Gastroesophageal sphincter (tissue), 4 donors: ENCODE measurements at regions not wholly inside any gene's neighbourhood (a gene's known extent, or its start where the extent isn't known, plus 50 kb on each side); places are given as distances from the start of the nearest gene placed in this dataset.
A peak's percentile ranks its signal among the peaks of the same experiment; 100 is the strongest.

Experiments
- ATAC-seq: fragments of 150-250 bp; one replicate; pipeline ENCODE4 v1.9.1; 2016; ENCODE audit warnings: mild to moderate bottlenecking, moderate library complexity
- H3K27ac ChIP-seq, 4 donors: fragments of 200-600 bp; sonication (generic) in 3 of 4; 1 replicate in 3 of 4; 2 replicates in 1 of 4; pipeline ENCODE4 v1.5.1; 2016 to 2019
- H3K27me3 ChIP-seq: fragments of 200-600 bp; sonication (generic); one replicate; pipeline ENCODE4 v1.5.1; 2019
- H3K36me3 ChIP-seq, 2 donors: fragments of 200-600 bp; sonication (generic); one replicate each; pipeline ENCODE4 v1.5.1; 2019; ENCODE audit warnings: control low read depth in 1 of 2
- H3K4me1 ChIP-seq, 3 donors: fragments of 200-600 bp; sonication (generic); 1 replicate in 2 of 3; 2 replicates in 1 of 3; pipeline ENCODE4 v1.5.1; 2016 to 2019; ENCODE audit warnings: control low read depth in 2 of 3
- H3K4me3 ChIP-seq, 2 donors: fragments of 200-600 bp; sonication (generic); one replicate each; pipeline ENCODE4 v1.5.1; 2019; ENCODE audit warnings: mild to moderate bottlenecking in 1 of 2, moderate library complexity in 1 of 2
- H3K9me3 ChIP-seq, 3 donors: fragments of 200-600 bp; sonication (generic); one replicate each; pipeline ENCODE4 v1.5.1; 2017 to 2019; ENCODE audit warnings: control low read depth in 2 of 3
- EP300 ChIP-seq: sonication (generic); formaldehyde crosslinking; IDR thresholded peaks from one replicate; pipeline ENCODE4 v1.6.1; 2017; ENCODE audit warnings: antibody characterized with exemption, mild to moderate bottlenecking
- POLR2A ChIP-seq, 2 donors: fragments of 450-650 bp; IDR thresholded peaks; one replicate each; pipeline ENCODE4 v1.6.1; 2017; ENCODE audit warnings: antibody characterized with exemption in 2 of 2, mild to moderate bottlenecking in 2 of 2, moderate library complexity in 1 of 2
- POLR2AphosphoS5 ChIP-seq: sonication (generic); formaldehyde crosslinking; IDR thresholded peaks from one replicate; pipeline ENCODE4 v1.6.1; 2017; ENCODE audit warnings: antibody characterized with exemption
- WGBS, 2 donors: methylation state at CpG; one replicate each; pipeline ENCODE4 v1.1.5; 2018; ENCODE audit warnings: low coverage in 1 of 2; 5-methylcytosine and 5-hydroxymethylcytosine counted together
- TF ChIP-seq, protein P1 (sequence below), 4 experiments: fragments of 200-600 bp in 2 of 4; fragments of 450-650 bp in 2 of 4; sonication (generic) in 1 of 4; IDR thresholded peaks; one replicate each; pipeline ENCODE4 v1.5.1; 2017 to 2019; ENCODE audit warnings: antibody characterized with exemption in 4 of 4, mild to moderate bottlenecking in 2 of 4, moderate library complexity in 2 of 4

DNA sequence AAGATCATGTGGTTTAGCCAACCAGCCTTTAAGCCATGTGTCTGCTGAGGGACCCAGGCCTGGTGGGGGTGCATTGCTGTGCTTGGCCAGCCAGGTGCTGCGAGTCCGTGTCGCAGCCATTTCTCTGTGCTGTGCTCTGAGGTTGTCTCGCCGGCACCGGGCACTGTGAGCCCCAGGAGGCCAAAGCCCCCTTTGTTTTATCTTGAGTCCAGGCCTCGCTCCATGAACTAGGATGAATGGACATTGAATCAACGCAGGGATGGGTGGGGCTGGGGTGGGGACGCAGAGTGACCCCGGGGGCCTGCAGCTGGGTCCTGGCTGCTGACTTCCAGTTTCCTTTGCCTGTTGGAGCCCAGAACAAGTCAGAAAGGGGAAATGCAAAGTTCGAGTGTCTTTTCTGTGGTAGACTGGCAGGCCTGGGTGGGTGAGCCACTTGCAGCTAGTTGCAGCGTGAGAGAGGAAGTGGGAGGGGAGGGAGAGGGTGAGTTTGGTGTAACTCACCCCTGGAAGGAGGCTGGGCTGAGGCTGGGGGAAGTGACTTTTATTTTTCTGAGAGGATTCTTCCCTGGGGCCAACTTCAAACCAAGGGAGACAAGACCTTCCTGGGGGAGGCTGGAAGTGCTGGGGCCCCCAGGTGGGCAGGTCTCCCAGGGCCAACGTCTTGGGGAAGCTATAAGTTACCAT, 324.7 kb downstream of the SEC14L1 start:
- 8 to 14% methylated on average over 2 to 5 of the region's 13 CpGs for WGBS, 2 donors
- TF ChIP-seq EP300 (no peak), POLR2AphosphoS5 (no peak), POLR2A (IDR thresholded peaks at IDR 0.05) (no peak)
- TF ChIP-seq, protein P1, sequence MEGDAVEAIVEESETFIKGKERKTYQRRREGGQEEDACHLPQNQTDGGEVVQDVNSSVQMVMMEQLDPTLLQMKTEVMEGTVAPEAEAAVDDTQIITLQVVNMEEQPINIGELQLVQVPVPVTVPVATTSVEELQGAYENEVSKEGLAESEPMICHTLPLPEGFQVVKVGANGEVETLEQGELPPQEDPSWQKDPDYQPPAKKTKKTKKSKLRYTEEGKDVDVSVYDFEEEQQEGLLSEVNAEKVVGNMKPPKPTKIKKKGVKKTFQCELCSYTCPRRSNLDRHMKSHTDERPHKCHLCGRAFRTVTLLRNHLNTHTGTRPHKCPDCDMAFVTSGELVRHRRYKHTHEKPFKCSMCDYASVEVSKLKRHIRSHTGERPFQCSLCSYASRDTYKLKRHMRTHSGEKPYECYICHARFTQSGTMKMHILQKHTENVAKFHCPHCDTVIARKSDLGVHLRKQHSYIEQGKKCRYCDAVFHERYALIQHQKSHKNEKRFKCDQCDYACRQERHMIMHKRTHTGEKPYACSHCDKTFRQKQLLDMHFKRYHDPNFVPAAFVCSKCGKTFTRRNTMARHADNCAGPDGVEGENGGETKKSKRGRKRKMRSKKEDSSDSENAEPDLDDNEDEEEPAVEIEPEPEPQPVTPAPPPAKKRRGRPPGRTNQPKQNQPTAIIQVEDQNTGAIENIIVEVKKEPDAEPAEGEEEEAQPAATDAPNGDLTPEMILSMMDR (IDR thresholded peaks at IDR 0.05) = no peak
- H3K27me3 ChIP-seq = no peaks in the 10 kb centered on the region
- peaks cover 0 to 8% of the 10 kb centered on the region in 2 donors for H3K36me3 ChIP-seq
- peaks cover 0 to 95% (median 38%) of the 10 kb centered on the region in 3 donors for H3K4me1 ChIP-seq
- no peaks in the 10 kb centered on the region for H3K9me3 ChIP-seq
- H3K27ac ChIP-seq = peak overlapping the region in 3 of 4 donors; percentile 53 to 66 (median 59)
- ATAC-seq = peak; percentile 67
- H3K4me3 ChIP-seq = no peak overlapping the region

DNA sequence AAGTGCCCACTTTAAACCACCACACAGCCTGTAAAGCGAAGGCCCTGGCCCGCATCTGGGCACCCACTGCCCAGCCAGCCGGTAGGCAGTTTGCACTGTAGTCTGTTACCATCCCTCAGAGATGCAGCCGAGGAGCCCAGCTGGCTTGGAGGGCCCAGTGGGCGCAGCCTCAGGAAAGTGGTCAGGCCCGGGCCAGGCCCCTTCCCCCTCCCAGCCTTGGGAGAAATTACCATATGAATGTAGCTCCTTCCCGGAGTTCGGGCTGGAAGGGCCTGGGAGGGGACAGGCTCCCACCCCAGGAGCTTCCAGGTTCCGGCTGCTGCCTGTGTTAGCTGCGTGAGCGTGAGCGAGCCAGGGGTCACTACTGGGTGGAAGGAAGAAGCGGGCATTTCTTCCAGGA, 325.4 kb downstream of the SEC14L1 start:
- WGBS, 2 donors = no CpG with 5 or more reads among the region's 13 CpGs
- TF ChIP-seq POLR2AphosphoS5 (no peak), EP300 (no peak), POLR2A (IDR thresholded peaks at IDR 0.05) (no peak)
- TF ChIP-seq, protein P1 (IDR thresholded peaks at IDR 0.05) = no peak
- Histone ChIP-seq H3K27ac (peak overlapping the region in 3 of 4 donors; percentile 53 to 66 (median 59)), H3K4me3 (no peak overlapping the region), H3K36me3 (peaks cover 0 to 8% of the 10 kb centered on the region in 2 donors), H3K4me1 (peaks cover 5 to 95% (median 44%) of the 10 kb centered on the region in 3 donors), H3K27me3 (no peaks in the 10 kb centered on the region), H3K9me3 (no peaks in the 10 kb centered on the region)
- no peak for ATAC-seq

DNA sequence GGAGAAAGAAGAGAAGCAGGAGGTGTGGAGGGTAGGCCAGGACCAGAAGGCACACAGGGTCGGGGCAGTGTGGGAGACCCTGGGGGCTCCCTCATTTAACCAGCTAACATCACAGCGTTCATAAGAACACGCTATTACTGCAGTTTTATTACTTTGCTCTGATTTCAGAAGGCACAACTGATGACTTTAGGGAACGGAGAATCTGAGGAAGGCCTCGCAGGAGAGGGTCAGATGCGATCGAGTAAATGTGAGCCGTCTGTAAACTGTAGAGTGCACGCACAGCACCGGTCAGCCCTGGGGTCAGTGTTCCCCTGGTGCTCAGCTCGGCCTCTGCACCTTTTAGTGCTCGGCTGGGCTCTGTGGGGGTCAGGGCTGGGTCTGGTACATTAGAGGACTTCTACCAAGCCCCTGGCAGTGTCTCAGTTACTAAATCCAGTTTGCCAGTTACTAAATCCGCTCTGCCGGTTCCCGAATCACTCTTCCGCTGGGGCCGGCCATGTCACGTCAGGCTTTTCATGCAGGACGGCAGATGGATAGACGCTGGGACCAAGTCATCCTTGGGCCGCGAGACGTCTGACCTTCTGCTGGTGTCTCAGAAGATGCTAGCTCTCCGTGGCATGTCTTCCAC, 325.9 kb downstream of the SEC14L1 start:
- Histone ChIP-seq H3K9me3 (no peaks in the 10 kb centered on the region), H3K4me1 (peaks cover 10 to 95% (median 50%) of the 10 kb centered on the region in 3 donors), H3K27ac (peak overlapping the region in 3 of 4 donors; percentile 53 to 66 (median 59)), H3K36me3 (peaks cover 0 to 8% of the 10 kb centered on the region in 2 donors), H3K4me3 (no peak overlapping the region), H3K27me3 (no peaks in the 10 kb centered on the region)
- TF ChIP-seq POLR2A (IDR thresholded peaks at IDR 0.05) (no peak), EP300 (no peak), POLR2AphosphoS5 (no peak)
- TF ChIP-seq, protein P1 (IDR thresholded peaks at IDR 0.05) = no peak
- no peak for ATAC-seq
- WGBS, 2 donors = 69 to 72% methylated on average over 14 to 16 of the region's 24 CpGs

DNA sequence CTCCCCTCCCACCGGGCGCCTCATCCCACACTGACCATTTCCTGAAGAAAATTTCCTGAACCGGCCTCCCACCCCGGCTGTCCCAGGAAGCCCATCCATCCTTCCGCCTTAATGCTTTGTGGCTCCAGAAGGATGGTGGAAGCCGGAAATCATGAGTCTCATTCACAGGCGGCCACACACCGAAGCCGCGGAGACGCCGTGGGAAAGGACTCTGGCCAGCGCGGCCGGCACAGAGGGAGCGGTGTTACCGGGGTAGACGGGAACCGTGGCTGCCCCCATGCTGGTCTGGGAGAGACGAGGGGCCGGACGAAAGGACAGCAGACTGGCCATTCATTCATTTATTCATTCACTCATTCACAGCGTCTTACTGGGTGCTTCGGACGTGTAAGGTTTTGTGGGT, 326.8 kb downstream of the SEC14L1 start:
- H3K4me1 ChIP-seq = peaks cover 12 to 95% (median 55%) of the 10 kb centered on the region in 3 donors

More for the DNA sequence above, 326.8 kb downstream of the SEC14L1 start:
- H3K4me3 ChIP-seq = no peak overlapping the region
- WGBS, 2 donors = 81% methylated on average over 6 of the region's 25 CpGs; no CpG with 5 or more reads in 1 of the 2 donors
- TF ChIP-seq POLR2A (IDR thresholded peaks at IDR 0.05) = no peak
- no peak for TF ChIP-seq EP300
- TF ChIP-seq, protein P1 (IDR thresholded peaks at IDR 0.05) = no peak
- TF ChIP-seq POLR2AphosphoS5 = no peak
- peaks cover 0 to 8% of the 10 kb centered on the region in 2 donors for H3K36me3 ChIP-seq
- no peak for ATAC-seq
- H3K9me3 ChIP-seq = no peaks in the 10 kb centered on the region
- peak overlapping the region in 3 of 4 donors; percentile 53 to 66 (median 59) for H3K27ac ChIP-seq
- H3K27me3 ChIP-seq = no peaks in the 10 kb centered on the region
